ENCODE measurements at regions not wholly inside any gene's neighbourhood (a gene's known extent, or its start where the extent isn't known, plus 50 kb on each side); places are given as distances from the start of the nearest gene placed in this dataset.

DNA sequence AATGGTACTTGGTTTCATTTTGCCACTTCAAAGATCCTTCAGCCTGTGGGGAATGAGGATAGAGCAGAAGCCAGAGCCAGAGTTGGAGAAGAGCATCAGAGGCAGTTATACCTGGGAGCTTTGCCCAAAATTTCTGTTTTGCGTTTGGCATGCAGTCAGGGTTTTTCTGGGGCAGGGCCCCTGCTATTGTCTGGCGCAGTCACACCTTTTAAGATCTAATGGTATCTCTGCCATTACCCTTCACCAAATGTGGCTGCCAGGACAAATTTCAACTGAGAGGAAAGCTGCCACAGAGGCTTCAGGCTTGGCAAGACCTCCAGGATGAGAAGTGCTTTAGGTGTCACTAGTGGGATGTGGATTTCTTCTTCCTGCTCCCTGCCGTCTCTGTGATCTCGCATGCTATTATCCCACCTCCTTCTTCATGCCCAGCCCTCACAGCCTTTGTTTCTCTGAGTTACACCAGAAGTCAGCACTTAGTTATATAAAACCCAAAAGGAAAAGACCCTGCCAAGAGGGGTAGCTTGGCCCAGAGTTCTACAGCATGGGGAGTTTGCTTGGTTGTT is 357.0 kb downstream of the TLE4 start:
- H3K27ac ChIP-seq (ENCODE audit: low read depth, low read length), result no peak overlapping the region
- no peak overlapping the region for H3K9ac ChIP-seq (ENCODE audit: low read length)
- no peaks in the 10 kb centered on the region for H4K20me1 ChIP-seq (ENCODE audit: low read depth, low read length)
- no peaks in the 10 kb centered on the region for H3K79me2 ChIP-seq (ENCODE audit: insufficient read depth, low read length)
- no peaks in the 10 kb centered on the region for H3F3A ChIP-seq (ENCODE audit: insufficient read depth)
- no peak for TF ChIP-seq EZH2phosphoT487 (conservative IDR thresholded peaks at IDR 0.05; ENCODE audit: low read length)
- TF ChIP-seq, protein P1, sequence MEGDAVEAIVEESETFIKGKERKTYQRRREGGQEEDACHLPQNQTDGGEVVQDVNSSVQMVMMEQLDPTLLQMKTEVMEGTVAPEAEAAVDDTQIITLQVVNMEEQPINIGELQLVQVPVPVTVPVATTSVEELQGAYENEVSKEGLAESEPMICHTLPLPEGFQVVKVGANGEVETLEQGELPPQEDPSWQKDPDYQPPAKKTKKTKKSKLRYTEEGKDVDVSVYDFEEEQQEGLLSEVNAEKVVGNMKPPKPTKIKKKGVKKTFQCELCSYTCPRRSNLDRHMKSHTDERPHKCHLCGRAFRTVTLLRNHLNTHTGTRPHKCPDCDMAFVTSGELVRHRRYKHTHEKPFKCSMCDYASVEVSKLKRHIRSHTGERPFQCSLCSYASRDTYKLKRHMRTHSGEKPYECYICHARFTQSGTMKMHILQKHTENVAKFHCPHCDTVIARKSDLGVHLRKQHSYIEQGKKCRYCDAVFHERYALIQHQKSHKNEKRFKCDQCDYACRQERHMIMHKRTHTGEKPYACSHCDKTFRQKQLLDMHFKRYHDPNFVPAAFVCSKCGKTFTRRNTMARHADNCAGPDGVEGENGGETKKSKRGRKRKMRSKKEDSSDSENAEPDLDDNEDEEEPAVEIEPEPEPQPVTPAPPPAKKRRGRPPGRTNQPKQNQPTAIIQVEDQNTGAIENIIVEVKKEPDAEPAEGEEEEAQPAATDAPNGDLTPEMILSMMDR (IDR thresholded peaks at IDR 0.05; ENCODE audit: insufficient read depth, low read length, poor library complexity, severe bottlenecking), result no peak
- no peaks in the 10 kb centered on the region for H3K9me3 ChIP-seq (ENCODE audit: insufficient read depth, low read length)
- H3K36me3 ChIP-seq (ENCODE audit: low read length), result no peaks in the 10 kb centered on the region
- no peaks in the 10 kb centered on the region for H3K27me3 ChIP-seq (ENCODE audit: low read length)
- H3K9me2 ChIP-seq (replicated peaks; ENCODE audit: insufficient read depth, low read length), result no peaks in the 10 kb centered on the region
- no peak overlapping the region for H3K4me3 ChIP-seq (ENCODE audit: insufficient read depth, low read length, poor library complexity, severe bottlenecking)
- no peak overlapping the region for H2AFZ ChIP-seq (ENCODE audit: low read depth, low read length, severe bottlenecking)
- no peak overlapping the region for H3K4me2 ChIP-seq (ENCODE audit: low read depth, low read length, poor library complexity, severe bottlenecking)

DNA sequence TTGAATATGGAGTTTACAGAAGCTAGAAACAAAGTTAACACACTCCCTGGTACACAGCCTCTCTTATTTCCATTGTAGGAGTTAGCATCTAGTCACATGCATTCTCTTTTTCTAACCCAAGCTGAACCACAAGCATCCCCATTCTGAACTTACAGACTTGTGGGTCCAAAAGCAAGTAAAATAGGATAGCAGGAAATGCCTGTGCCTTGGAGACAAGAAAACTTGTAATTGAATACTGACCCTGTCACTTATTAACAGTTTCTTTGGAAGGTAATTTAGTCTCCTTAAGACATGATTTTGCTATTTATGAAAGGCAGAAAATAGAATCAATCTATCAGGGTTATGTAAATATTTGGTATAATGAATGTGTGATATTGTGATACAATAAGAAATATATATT is 353.6 kb downstream of the TLE4 start:
- no peak for TF ChIP-seq EZH2phosphoT487 (conservative IDR thresholded peaks at IDR 0.05; ENCODE audit: low read length)
- TF ChIP-seq, protein P1 (IDR thresholded peaks at IDR 0.05; ENCODE audit: insufficient read depth, low read length, poor library complexity, severe bottlenecking), result no peak
- Histone ChIP-seq H2AFZ (ENCODE audit: low read depth, low read length, severe bottlenecking) (no peak overlapping the region), H3K27me3 (ENCODE audit: low read length) (no peaks in the 10 kb centered on the region), H3F3A (ENCODE audit: insufficient read depth) (no peaks in the 10 kb centered on the region), H4K20me1 (ENCODE audit: low read depth, low read length) (no peaks in the 10 kb centered on the region), H3K4me2 (ENCODE audit: low read depth, low read length, poor library complexity, severe bottlenecking) (no peak overlapping the region), H3K9ac (ENCODE audit: low read length) (no peak overlapping the region), H3K4me3 (ENCODE audit: insufficient read depth, low read length, poor library complexity, severe bottlenecking) (no peak overlapping the region), H3K79me2 (ENCODE audit: insufficient read depth, low read length) (no peaks in the 10 kb centered on the region), H3K36me3 (ENCODE audit: low read length) (no peaks in the 10 kb centered on the region), H3K9me2 (replicated peaks; ENCODE audit: insufficient read depth, low read length) (no peaks in the 10 kb centered on the region), H3K9me3 (ENCODE audit: insufficient read depth, low read length) (no peaks in the 10 kb centered on the region), H3K27ac (ENCODE audit: low read depth, low read length) (no peak overlapping the region)

DNA sequence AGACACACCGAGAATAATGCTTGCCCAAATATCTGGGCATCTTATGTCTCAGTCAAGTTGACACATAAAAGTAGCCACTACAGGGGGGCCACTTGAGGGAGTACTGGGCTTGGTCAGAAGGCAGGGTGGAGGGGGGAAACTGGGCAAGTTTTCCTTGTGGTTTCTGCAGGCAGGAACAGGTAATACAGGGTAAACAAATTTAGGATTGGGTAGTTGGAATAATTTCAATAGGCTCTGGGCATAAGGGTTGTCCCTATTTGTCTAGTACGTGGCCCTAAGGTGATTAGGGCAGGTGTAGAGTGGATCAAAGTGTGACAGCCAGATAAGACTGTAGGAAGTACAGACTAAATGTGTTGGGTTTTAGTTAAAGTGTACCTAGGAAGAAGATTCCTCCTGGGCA is 353.1 kb downstream of the TLE4 start:
- Histone ChIP-seq H4K20me1 (ENCODE audit: low read depth, low read length) (no peaks in the 10 kb centered on the region), H3K9me3 (ENCODE audit: insufficient read depth, low read length) (no peaks in the 10 kb centered on the region), H3F3A (ENCODE audit: insufficient read depth) (no peaks in the 10 kb centered on the region), H3K27me3 (ENCODE audit: low read length) (no peaks in the 10 kb centered on the region), H3K9ac (ENCODE audit: low read length) (no peak overlapping the region), H2AFZ (ENCODE audit: low read depth, low read length, severe bottlenecking) (no peak overlapping the region), H3K36me3 (ENCODE audit: low read length) (no peaks in the 10 kb centered on the region), H3K79me2 (ENCODE audit: insufficient read depth, low read length) (no peaks in the 10 kb centered on the region), H3K27ac (ENCODE audit: low read depth, low read length) (no peak overlapping the region), H3K4me3 (ENCODE audit: insufficient read depth, low read length, poor library complexity, severe bottlenecking) (no peak overlapping the region), H3K4me2 (ENCODE audit: low read depth, low read length, poor library complexity, severe bottlenecking) (no peak overlapping the region), H3K9me2 (replicated peaks; ENCODE audit: insufficient read depth, low read length) (no peaks in the 10 kb centered on the region)
- TF ChIP-seq, protein P1 (IDR thresholded peaks at IDR 0.05; ENCODE audit: insufficient read depth, low read length, poor library complexity, severe bottlenecking), result no peak
- TF ChIP-seq EZH2phosphoT487 (conservative IDR thresholded peaks at IDR 0.05; ENCODE audit: low read length), result no peak
